ENCODE measurements at regions not wholly inside any gene's neighbourhood (a gene's known extent, or its start where the extent isn't known, plus 50 kb on each side); places are given as distances from the start of the nearest gene placed in this dataset.

GRCh38 chr1:239170828-239171227 is 215.5 kb upstream of the CHRM3 start:
- TF ChIP-seq, protein P1, sequence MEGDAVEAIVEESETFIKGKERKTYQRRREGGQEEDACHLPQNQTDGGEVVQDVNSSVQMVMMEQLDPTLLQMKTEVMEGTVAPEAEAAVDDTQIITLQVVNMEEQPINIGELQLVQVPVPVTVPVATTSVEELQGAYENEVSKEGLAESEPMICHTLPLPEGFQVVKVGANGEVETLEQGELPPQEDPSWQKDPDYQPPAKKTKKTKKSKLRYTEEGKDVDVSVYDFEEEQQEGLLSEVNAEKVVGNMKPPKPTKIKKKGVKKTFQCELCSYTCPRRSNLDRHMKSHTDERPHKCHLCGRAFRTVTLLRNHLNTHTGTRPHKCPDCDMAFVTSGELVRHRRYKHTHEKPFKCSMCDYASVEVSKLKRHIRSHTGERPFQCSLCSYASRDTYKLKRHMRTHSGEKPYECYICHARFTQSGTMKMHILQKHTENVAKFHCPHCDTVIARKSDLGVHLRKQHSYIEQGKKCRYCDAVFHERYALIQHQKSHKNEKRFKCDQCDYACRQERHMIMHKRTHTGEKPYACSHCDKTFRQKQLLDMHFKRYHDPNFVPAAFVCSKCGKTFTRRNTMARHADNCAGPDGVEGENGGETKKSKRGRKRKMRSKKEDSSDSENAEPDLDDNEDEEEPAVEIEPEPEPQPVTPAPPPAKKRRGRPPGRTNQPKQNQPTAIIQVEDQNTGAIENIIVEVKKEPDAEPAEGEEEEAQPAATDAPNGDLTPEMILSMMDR (IDR thresholded peaks at IDR 0.05): no peak
- no peak for TF ChIP-seq ZFX (IDR thresholded peaks at IDR 0.05; ENCODE audit: borderline replicate concordance)

Data from 22Rv1 (cell line).